PC-9 (cell line): ENCODE measurements at regions not wholly inside any gene's neighbourhood (a gene's known extent, or its start where the extent isn't known, plus 50 kb on each side); places are given as distances from the start of the nearest gene placed in this dataset.

Experiments
- EZH2 ChIP-seq: fragments of 200-600 bp; sonication (generic); IDR thresholded peaks from 2 replicates; pipeline ENCODE4 v1.8.0; 2017; ENCODE audit warnings: antibody characterized with exemption, low read depth
- TF ChIP-seq, protein P1 (sequence below): fragments of 200-600 bp; sonication (generic); conservative IDR thresholded peaks from 2 replicates; pipeline ENCODE4 v1.6.1; 2017; ENCODE audit warnings: mixed run types, antibody characterized with exemption, mild to moderate bottlenecking, moderate library complexity

DNA sequence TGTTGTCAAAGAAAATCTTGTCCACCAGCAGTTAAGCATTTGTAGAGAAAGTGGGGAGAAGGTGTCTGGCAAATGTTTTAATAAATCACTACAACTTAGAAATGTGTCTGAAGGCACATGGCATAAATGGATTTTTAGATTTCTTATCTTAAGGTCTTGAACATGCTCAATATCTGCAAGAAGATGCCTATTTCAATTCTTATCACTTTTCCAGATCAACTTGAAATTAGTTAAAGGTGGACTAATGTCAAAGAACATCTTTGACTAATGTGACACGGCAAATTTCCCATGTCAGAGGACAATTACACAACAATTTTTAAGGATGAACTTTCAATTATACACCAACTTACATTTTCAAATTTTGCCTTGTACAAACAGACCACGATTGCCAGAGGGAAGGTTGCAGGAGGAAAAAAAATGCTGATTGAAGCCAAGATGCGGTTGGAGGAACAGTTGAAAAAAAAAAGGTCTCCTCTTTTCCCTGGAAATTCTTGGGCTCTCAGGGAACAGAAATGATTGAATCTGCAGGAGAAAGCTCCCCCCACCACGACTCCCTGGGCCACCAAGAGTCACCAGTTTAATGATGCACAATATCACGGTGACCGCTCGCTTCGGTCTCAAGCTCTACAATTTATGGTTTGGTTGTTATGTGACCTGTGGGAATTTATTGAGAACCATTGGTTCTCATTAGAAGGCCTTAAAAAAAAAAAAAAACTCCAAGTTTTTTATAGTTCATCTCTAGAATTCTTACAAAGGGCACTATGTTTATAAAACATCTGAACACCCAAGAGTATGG is 507.6 kb upstream of the ADAMTS9 start:
- TF ChIP-seq, protein P1, sequence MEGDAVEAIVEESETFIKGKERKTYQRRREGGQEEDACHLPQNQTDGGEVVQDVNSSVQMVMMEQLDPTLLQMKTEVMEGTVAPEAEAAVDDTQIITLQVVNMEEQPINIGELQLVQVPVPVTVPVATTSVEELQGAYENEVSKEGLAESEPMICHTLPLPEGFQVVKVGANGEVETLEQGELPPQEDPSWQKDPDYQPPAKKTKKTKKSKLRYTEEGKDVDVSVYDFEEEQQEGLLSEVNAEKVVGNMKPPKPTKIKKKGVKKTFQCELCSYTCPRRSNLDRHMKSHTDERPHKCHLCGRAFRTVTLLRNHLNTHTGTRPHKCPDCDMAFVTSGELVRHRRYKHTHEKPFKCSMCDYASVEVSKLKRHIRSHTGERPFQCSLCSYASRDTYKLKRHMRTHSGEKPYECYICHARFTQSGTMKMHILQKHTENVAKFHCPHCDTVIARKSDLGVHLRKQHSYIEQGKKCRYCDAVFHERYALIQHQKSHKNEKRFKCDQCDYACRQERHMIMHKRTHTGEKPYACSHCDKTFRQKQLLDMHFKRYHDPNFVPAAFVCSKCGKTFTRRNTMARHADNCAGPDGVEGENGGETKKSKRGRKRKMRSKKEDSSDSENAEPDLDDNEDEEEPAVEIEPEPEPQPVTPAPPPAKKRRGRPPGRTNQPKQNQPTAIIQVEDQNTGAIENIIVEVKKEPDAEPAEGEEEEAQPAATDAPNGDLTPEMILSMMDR: no peak
- TF ChIP-seq EZH2: no peak
